Mesenchymal stem cell (in vitro differentiated cells and primary cell): ENCODE measurements at regions not wholly inside any gene's neighbourhood (a gene's known extent, or its start where the extent isn't known, plus 50 kb on each side); places are given as distances from the start of the nearest gene placed in this dataset.

Source experiments
- DNase-seq: peaks from one replicate; pipeline ENCODE4 v3.0.0-alpha.2; 2013
- H2AFZ ChIP-seq: one replicate; pipeline ENCODE4 v1.6.1; 2013; ENCODE audit warnings: low read depth, mild to moderate bottlenecking, control low read depth, inconsistent platforms, low read length, moderate library complexity
- H2AK5ac ChIP-seq: 2 replicates; pipeline ENCODE4 v1.6.1; 2013; ENCODE audit warnings: low read length, moderate library complexity, mild to moderate bottlenecking, inconsistent platforms; ENCODE audit not compliant: severe bottlenecking
- H2BK120ac ChIP-seq: one replicate; pipeline ENCODE4 v1.6.1; 2013; ENCODE audit warnings: low read depth, mild to moderate bottlenecking, inconsistent platforms, low read length, moderate library complexity
- H2BK12ac ChIP-seq, 2 experiments: one replicate each; pipeline ENCODE4 v1.6.1; 2013; ENCODE audit warnings: inconsistent platforms in 2 of 2, low read length in 2 of 2, mild to moderate bottlenecking in 2 of 2, moderate library complexity in 2 of 2, control low read depth in 1 of 2
- H2BK15ac ChIP-seq: one replicate; pipeline ENCODE4 v1.6.1; 2013; ENCODE audit warnings: mild to moderate bottlenecking, low read depth, inconsistent platforms; ENCODE audit not compliant: poor library complexity, severe bottlenecking
- H2BK5ac ChIP-seq: 2 replicates; pipeline ENCODE4 v1.6.1; 2013; ENCODE audit warnings: low read depth, mild to moderate bottlenecking, low read length, control low read depth, inconsistent platforms; ENCODE audit not compliant: poor library complexity, severe bottlenecking
- H3K14ac ChIP-seq, 2 experiments: one replicate each; pipeline ENCODE4 v1.6.1; 2013; ENCODE audit warnings: inconsistent platforms in 2 of 2, low read length in 2 of 2, control low read depth in 1 of 2, mild to moderate bottlenecking in 1 of 2, moderate library complexity in 1 of 2
- H3K18ac ChIP-seq, 2 experiments: one replicate each; pipeline ENCODE4 v1.6.1; 2013; ENCODE audit warnings: inconsistent platforms in 2 of 2, low read length in 2 of 2, control low read depth in 1 of 2, low read depth in 1 of 2, mild to moderate bottlenecking in 1 of 2
- H3K23ac ChIP-seq, 2 experiments: one replicate each; pipeline ENCODE4 v1.6.1; 2013; ENCODE audit warnings: inconsistent platforms in 2 of 2, low read length in 2 of 2, mild to moderate bottlenecking in 2 of 2, moderate library complexity in 2 of 2, control low read depth in 1 of 2
- H3K27ac ChIP-seq: 2 replicates; pipeline ENCODE4 v1.5.1; 2013; ENCODE audit warnings: mild to moderate bottlenecking, moderate library complexity, low read length, control low read depth, inconsistent platforms; ENCODE audit not compliant: poor library complexity, severe bottlenecking
- H3K27me3 ChIP-seq, 2 experiments: 2 replicates each; pipeline versions ENCODE4 v1.6.1 to v1.7.0; 2013; ENCODE audit warnings: low read length in 2 of 2, mild to moderate bottlenecking in 2 of 2, moderate library complexity in 2 of 2, control low read depth in 1 of 2, inconsistent platforms in 1 of 2; ENCODE audit not compliant: control insufficient read depth in 1 of 2, insufficient read depth in 1 of 2
- H3K36me3 ChIP-seq, 2 experiments: 2 replicates each; pipeline versions ENCODE4 v1.6.1 to v1.7.0; 2013; ENCODE audit warnings: low read length in 2 of 2, control low read depth in 1 of 2, inconsistent platforms in 1 of 2, low read depth in 1 of 2, mild to moderate bottlenecking in 1 of 2; ENCODE audit not compliant: insufficient read depth in 2 of 2, control insufficient read depth in 1 of 2
- H3K4ac ChIP-seq, 2 experiments: one replicate each; pipeline ENCODE4 v1.6.1; 2013; ENCODE audit warnings: inconsistent platforms in 2 of 2, low read length in 2 of 2, mild to moderate bottlenecking in 2 of 2, moderate library complexity in 2 of 2, control low read depth in 1 of 2, low read depth in 1 of 2
- H3K4me1 ChIP-seq: 2 replicates; pipeline ENCODE4 v1.6.1; 2013; ENCODE audit warnings: low read depth, low read length, control low read depth; ENCODE audit not compliant: control insufficient read depth, insufficient read depth
- H3K4me2 ChIP-seq: 2 replicates; pipeline ENCODE4 v1.6.1; 2013; ENCODE audit warnings: low read length, mild to moderate bottlenecking, inconsistent platforms; ENCODE audit not compliant: poor library complexity, severe bottlenecking
- H3K4me3 ChIP-seq, 2 experiments: 2 replicates each; pipeline versions ENCODE4 v1.5.1 to v1.7.0; 2013; ENCODE audit warnings: low read length in 2 of 2, mild to moderate bottlenecking in 2 of 2, control low read depth in 1 of 2, low read depth in 1 of 2; ENCODE audit not compliant: insufficient read depth in 1 of 2
- H3K79me1 ChIP-seq: replicated peaks from 2 replicates; pipeline ENCODE4 v1.6.1; 2013; ENCODE audit warnings: mild to moderate bottlenecking, control low read depth, low read length, inconsistent platforms; ENCODE audit not compliant: poor library complexity, severe bottlenecking
- H3K9ac ChIP-seq: 2 replicates; pipeline ENCODE4 v1.7.0; 2013; ENCODE audit warnings: mild to moderate bottlenecking, low read length, moderate library complexity
- H3K9me3 ChIP-seq: 2 replicates; pipeline ENCODE4 v1.7.0; 2013; ENCODE audit warnings: mild to moderate bottlenecking, low read length; ENCODE audit not compliant: control insufficient read depth
- H4K8ac ChIP-seq: one replicate; pipeline ENCODE4 v1.6.1; 2013; ENCODE audit warnings: inconsistent platforms, mild to moderate bottlenecking, low read length, moderate library complexity
- H4K91ac ChIP-seq: one replicate; pipeline ENCODE4 v1.6.1; 2013; ENCODE audit warnings: mild to moderate bottlenecking, low read length, inconsistent platforms
- WGBS: methylation state at CpG from one replicate; pipeline ENCODE4 v1.1.7; 2013; ENCODE audit warnings: mixed read lengths; 5-methylcytosine and 5-hydroxymethylcytosine counted together

GRCh38 chr3:169029674-169030285 is 633.7 kb downstream of the MECOM start:
- Histone ChIP-seq H3K9ac (no peak overlapping the region), H3K27ac (no peak overlapping the region), H3K23ac (no peak overlapping the region), H2BK5ac (no peak overlapping the region), H3K36me3 (no peaks in the 10 kb centered on the region), H2AK5ac (no peak overlapping the region), H4K8ac (no peak overlapping the region), H3K4me3 (no peak overlapping the region), H3K4me1 (no peaks in the 10 kb centered on the region), H3K9me3 (no peaks in the 10 kb centered on the region), H4K91ac (no peak overlapping the region), H2BK15ac (no peak overlapping the region), H3K4ac (no peak overlapping the region), H3K14ac (no peak overlapping the region), H3K4me2 (no peak overlapping the region), H3K18ac (no peak overlapping the region), H3K27me3 (no peaks in the 10 kb centered on the region), H2AFZ (no peak overlapping the region), H2BK120ac (no peak overlapping the region), H3K79me1 (no peaks in the 10 kb centered on the region), H2BK12ac (no peak overlapping the region)
- 96% methylated on average over 3 of the region's 3 CpGs for WGBS
- DNase-seq, result no peak

GRCh38 chr3:169028716-169029115 is 634.8 kb downstream of the MECOM start:
- WGBS, result 68% methylated on average over 3 of the region's 5 CpGs
- no peak overlapping the region for H4K8ac ChIP-seq
- no peak overlapping the region for H2BK15ac ChIP-seq

DNA sequence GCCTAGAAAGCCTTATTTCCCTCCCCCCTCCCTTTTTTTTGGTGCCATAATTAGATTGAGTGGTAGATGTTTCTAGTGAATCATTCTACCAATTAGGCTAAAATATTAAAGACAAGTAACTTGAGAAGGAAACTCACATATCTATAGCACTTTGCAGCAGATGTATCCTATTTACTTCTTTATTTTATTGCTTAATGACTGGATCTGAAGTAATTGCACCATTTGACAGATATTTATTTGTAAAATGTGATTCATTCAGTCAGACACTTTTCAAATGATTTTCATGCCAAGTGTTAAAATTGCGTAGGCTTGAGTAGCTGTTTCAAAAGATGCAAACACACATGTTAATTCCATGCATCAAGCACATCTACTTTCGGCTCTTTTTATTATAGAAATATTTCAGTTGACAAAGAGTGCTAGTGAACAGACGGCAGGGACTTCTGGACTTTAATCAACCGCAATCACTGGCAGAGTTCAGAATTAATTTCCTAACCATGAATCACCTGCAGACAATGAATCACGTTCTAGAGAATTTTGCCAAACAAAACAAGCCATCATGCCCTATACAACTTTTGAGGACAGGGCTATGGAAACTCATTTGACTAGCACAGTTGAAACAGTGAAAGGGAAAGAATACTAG is 636.8 kb downstream of the MECOM start:
- Histone ChIP-seq H3K14ac (no peak overlapping the region), H3K27me3 (no peaks in the 10 kb centered on the region), H3K4me2 (no peak overlapping the region), H3K79me1 (no peaks in the 10 kb centered on the region), H3K36me3 (no peaks in the 10 kb centered on the region), H4K91ac (no peak overlapping the region), H3K18ac (no peak overlapping the region), H3K4ac (no peak overlapping the region), H2BK12ac (no peak overlapping the region), H3K23ac (no peak overlapping the region), H2BK5ac (no peak overlapping the region), H3K4me1 (no peaks in the 10 kb centered on the region), H3K9me3 (no peaks in the 10 kb centered on the region), H2BK120ac (no peak overlapping the region), H3K9ac (peak overlapping the region; percentile 43), H3K4me3 (peak overlapping the region in 1 of 2 experiments; percentile 41), H2BK15ac (no peak overlapping the region), H3K27ac (peak overlapping the region; percentile 20), H2AK5ac (no peak overlapping the region), H2AFZ (no peak overlapping the region), H4K8ac (no peak overlapping the region)
- 71% methylated on average over 5 of the region's 5 CpGs for WGBS
- DNase-seq, result peak; percentile 6

More at GRCh38 chr3:169028716-169029115, 634.8 kb downstream of the MECOM start:
- Histone ChIP-seq H4K91ac (no peak overlapping the region), H3K79me1 (no peaks in the 10 kb centered on the region), H2AK5ac (no peak overlapping the region), H2BK12ac (no peak overlapping the region), H3K9me3 (no peaks in the 10 kb centered on the region), H3K4me3 (no peak overlapping the region), H3K14ac (no peak overlapping the region), H3K27ac (no peak overlapping the region), H3K9ac (no peak overlapping the region), H2BK5ac (no peak overlapping the region), H3K4ac (no peak overlapping the region), H3K4me2 (no peak overlapping the region), H2BK120ac (no peak overlapping the region), H3K18ac (no peak overlapping the region), H2AFZ (no peak overlapping the region), H3K4me1 (no peaks in the 10 kb centered on the region), H3K27me3 (no peaks in the 10 kb centered on the region), H3K23ac (no peak overlapping the region), H3K36me3 (no peaks in the 10 kb centered on the region)
- DNase-seq, result no peak

DNA sequence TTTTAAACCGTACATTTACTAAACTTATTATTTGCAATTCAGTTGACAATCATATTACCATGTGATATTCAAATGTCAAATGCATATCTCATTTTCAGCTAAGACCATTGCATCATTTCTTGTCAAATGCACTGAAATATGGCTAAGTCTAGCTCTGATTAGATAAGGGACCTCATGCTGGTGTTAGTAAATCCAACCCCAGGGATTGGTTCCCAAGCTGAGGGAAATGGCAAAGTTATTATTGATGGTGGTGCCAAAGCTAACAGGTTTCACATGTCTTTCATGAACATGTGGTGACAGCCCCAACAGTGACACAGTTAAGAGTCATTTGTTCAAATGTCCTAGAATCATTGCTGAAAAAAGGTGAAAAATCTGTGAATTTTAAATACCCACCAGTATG is 641.1 kb downstream of the MECOM start:
- H2BK12ac ChIP-seq, result no peak overlapping the region
- H2AK5ac ChIP-seq, result no peak overlapping the region
- 100% methylated on average over 1 of the region's 1 CpG for WGBS
- H2BK15ac ChIP-seq, result no peak overlapping the region
- H3K27me3 ChIP-seq, result no peaks in the 10 kb centered on the region
- H4K91ac ChIP-seq, result no peak overlapping the region
- H3K36me3 ChIP-seq, result no peaks in the 10 kb centered on the region
- no peak overlapping the region for H4K8ac ChIP-seq
- H3K4me3 ChIP-seq, result no peak overlapping the region
- no peak overlapping the region for H3K18ac ChIP-seq
- no peak overlapping the region for H3K4me2 ChIP-seq
- H3K79me1 ChIP-seq, result no peaks in the 10 kb centered on the region
- no peak overlapping the region for H3K27ac ChIP-seq
- no peak overlapping the region for H3K14ac ChIP-seq
- no peak for DNase-seq
- H2BK120ac ChIP-seq, result no peak overlapping the region
- H2BK5ac ChIP-seq, result no peak overlapping the region
- no peak overlapping the region for H3K23ac ChIP-seq
- no peak overlapping the region for H3K9ac ChIP-seq
- H3K9me3 ChIP-seq, result no peaks in the 10 kb centered on the region
- no peaks in the 10 kb centered on the region for H3K4me1 ChIP-seq
- no peak overlapping the region for H2AFZ ChIP-seq
- no peak overlapping the region for H3K4ac ChIP-seq
